ENCODE measurements at regions not wholly inside any gene's neighbourhood (a gene's known extent, or its start where the extent isn't known, plus 50 kb on each side); places are given as distances from the start of the nearest gene placed in this dataset.
"Not testable (repeated sequence)": the region's sequence is repeated elsewhere in the genome, so short reads cannot be mapped to it uniquely, and the experiment has no call there.

DNA sequence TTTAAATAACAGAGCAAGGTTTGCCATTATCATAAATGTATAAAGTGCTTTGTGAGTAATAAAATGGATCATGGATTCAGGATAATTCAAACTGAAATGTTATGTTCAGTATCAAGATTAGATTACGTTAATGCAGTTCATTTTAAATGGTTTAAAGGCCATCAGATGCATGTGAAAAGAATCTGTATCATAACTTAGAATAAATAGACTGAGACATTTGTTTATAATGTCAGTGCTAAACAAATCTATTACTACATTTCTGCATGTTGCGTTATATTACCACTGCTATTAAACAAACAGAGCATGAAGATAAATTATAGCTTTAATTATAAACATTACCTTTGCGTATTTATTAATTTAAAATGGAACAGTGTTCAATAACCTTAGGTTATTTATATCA lies 160.2 kb downstream of the TOX3 start:
- DNase-seq (ENCODE audit: low read depth), result no peak

DNA sequence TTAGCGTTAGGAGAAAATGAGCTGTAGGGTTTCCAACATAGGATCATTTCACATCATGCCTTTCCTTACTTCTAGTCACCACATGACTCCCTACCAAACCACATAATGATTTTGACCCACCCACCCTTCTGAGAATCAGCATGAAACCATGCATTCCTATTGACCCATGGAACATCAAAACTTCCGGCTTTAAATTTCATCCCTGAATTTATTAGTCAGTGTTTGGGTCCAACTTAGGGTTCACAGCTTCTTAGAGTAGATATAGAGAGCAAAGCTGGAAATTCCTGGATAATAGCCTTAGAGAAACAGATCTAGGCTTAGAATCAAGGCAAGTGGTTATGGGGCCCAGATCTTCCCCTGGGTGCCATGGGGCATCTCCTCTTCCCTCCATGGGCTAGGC lies 162.6 kb downstream of the TOX3 start:
- DNase-seq (ENCODE audit: low read depth), result no peak

DNA sequence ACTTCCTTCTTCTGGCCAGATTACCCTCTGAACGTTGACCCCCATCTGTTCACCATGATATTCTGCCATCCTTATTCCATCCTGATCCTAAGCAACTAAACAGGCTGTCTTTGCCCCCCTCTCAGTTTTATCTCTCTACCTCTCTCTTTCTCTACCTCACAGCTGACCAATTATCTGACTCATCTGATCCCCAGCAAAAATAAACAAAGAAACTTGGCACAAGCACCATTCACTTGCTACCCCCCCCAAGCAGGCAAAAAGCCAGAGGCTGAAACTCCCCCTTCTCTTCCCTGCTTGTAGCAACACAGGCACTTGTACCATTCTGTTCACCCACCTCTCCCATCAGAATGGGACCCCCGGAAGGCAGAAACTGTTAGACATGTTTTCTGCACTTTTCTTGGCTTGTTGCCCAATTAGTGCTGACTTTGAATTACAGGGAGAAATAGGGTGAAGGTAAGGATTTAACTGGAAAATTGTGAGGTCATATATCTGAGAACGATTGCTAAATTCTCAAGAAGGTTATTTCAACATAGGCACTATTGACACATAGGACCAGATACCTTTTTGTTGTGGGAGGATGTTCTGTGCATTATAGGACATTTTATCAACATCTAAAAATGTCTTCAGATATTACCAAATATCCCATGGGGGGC lies 163.2 kb downstream of the TOX3 start:
- no peak for DNase-seq (ENCODE audit: low read depth)

DNA sequence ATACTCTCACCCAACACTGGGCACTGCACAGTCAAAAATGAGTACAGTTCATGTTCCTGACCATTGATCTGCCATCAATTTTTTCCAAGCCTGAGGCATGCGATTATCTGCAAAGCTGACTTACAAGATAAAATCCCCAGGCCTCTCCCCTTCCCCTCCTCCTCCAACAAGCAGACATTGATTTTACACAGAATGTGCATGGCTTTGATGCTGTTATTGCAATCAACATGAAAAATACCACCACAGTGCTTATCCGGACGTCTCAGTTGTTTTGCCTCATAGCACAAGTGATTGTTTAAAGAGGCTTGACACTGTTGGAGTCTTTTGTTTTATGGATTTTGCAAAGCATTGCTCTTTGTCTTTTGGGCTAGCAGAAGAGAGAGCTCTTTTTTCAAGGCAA lies 163.8 kb downstream of the TOX3 start:
- DNase-seq (ENCODE audit: low read depth), result no peak

DNA sequence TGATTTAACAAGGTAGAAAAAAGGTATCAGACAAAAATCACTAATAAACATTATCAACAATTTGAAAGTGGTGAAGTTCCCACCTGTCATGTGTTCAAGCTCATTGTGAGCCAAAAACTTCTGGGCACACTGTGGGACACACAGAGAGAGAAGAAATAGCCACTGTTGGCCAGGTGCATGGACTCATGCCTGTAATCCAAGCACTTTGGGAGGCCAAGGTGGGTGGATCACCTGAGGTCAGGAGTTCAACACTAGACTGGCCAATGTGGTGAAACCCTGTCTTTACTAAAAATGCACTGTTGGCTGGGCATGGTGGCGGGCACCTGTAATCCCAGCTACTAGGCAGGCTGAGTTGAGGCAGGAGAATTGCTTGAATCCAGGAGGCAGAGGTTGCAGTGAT lies 167.4 kb downstream of the TOX3 start:
- no peak for DNase-seq (ENCODE audit: low read depth)

DNA sequence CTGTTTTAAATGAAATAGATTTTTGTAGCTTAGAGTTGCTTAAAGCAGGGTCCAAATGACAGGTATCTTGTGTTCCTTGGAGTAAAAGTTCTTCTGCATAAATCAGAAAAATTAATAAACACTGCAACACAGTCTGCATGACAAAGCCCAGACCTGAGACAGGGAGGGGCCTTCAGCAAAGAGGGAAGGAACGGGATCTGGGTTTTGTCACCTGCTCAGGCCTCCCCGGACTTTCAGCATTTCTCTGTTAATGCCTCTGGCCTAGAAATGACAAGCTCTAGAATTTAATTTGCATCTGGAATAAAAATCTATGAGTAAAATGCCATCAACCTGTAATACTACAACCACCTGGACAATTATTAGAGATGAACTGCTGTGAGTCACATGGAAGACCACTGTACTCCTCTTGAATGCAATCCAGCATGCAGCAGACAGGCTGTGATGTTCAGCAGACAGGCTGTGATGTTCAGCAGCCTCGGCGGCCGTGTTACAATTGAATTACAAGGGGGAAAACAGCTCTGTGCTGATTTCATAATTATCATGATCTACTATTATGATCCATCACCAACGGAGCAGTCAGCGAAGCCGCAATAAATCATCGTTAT lies 170.2 kb downstream of the TOX3 start:
- DNase-seq (ENCODE audit: low read depth), result no peak

DNA sequence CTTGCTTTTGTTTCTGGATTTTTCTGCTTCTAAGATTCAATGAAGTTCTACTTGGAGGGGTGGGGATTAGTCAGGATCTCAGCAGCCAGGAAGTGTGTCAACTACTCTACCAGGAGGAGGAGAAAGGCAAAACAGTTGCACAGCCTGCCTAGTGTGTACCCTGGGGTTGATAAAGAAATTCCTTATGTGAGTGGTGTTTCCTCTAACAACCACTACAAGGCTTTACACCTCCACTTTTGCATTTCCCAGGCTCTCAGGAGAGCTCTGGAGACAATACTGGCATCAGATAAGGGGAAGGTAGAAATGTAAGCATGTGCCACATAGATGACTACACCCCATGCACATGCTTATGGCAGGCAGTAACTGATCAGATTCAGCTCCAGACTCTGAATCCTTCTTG lies 174.6 kb downstream of the TOX3 start:
- no peak for DNase-seq (ENCODE audit: low read depth)

DNA sequence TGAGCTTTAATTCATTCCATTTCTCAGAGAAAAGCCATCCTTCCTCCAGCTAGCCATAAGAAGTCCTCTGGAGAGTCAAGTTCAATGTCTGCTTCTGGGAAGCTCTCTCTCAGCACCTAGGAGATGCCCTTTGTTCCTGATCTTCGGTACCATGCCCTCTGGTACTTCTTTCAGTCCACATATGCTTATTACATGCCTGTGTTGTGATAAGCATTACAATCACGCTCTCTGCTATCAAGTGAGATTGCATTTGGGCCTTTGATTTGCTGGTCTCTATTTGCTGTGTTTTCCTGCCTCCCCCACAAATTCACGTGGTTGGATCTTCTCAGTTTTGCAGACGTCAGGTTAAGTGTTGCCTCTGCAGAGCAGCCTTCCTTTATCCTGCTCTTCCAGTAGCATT lies 178.1 kb downstream of the TOX3 start:
- no peak for DNase-seq (ENCODE audit: low read depth)

DNA sequence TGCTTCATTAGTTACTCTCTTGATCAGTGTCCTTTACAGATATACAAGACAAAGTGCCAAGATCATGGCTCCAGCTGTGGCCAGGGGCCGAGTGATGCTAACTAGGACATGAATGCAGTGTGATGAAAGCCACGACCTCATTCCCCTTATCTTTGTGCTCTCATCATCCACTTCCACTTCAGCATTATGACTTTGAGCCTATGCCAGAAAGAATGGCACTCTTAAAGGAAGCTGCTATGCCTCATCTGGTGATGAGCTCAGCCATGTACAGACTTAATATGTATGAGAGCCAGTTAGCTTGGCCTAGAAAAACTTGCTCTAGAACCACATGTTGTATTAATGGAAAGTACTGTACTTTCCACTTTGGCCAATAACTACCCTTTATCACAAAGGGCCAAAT lies 179.1 kb downstream of the TOX3 start:
- no peak for DNase-seq (ENCODE audit: low read depth)

DNA sequence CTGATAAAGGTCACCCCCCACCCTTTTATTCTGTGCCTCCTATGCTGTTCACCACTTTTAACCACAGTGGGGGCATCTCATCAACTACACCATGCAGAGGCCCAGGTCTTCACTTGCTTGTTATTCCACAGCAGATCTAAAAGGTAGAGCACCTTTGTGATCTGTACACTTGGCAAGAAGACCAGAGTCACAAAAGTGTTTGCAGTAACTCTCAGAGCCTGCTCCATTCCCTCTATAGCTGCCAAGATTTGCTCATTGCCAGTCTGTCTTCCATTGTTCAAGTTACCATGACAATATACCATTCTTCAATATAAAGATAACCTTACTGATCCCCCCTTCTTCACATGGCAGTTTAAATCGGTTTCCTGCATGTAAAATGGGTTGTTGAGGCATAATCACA lies 180.0 kb downstream of the TOX3 start:
- DNase-seq (ENCODE audit: low read depth), result no peak

DNA sequence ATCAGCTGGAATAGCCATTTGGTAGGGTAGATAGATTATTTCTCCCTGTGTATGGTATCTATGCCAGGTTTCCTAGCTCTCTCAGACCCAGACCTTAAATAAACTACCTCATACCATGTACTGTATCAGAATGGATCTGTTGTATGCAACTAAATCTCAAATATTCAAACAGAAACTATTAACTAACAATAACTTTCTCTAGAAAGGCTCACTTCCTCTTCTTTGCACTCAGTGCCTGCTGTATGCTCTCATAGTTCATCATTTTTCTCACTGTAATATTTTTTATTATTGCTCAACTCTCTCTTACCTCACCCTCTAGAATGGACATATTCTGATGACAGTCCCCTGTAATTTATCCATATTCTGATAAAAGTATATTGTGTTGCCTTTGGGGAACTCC lies 182.4 kb downstream of the TOX3 start:
- DNase-seq (ENCODE audit: low read depth), result no peak

DNA sequence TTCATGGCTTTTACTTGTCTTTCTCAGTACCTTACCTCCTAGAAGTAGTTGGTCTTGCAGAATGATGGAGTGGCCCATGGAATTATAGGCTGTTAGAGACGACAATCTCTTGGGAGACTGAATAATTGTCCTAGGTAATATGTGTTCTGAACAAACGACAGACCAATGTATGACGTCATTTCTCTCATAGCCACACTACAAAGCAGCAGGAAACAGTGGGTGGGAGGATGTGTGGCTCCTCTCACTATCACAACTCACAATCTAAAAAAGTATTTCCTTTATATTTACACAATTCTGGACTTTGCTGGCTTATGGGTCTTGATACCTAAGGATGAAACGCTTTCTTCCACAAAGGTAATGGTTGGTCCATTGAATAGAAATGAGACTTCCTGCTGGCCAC lies 183.9 kb downstream of the TOX3 start:
- DNase-seq (ENCODE audit: low read depth), result no peak

DNA sequence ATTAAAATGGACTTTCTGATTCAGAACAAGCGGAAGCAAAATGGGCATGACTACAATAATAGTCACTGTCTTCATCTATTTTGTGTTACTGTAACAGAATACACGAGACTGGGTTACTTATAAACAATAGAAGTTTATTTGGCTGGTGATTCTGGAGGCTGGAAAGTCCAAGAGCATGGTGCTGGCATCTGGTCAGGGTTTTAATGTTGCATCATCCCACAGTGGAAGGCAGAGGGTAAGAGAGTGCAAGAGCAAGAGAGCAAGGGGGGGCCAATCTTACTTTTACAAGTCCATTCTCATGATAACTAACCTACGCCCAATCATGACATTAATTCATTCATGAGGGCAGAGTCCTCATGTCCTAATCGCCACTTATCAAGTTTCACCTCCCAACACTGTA lies 189.2 kb downstream of the TOX3 start:
- DNase-seq (ENCODE audit: low read depth), result no peak

DNA sequence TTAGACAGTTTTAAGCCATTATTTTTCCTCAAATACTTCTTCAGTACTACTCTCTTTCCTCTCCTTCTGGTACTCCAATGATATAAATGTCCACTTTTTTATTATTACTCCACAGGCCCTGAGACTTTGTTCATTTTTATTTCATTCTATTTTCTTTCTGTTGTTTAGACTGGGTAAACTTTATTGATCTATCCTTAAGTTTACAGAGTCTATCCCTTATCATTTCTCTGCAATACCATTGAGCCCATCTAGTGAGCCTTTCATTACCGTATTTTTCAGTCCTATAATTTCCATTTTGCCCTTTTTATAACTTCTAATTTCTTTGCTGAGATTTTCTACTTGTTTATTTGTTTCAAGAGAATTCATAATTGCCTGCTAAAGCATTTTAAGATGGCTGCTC lies 193.7 kb downstream of the TOX3 start:
- no peak for DNase-seq (ENCODE audit: low read depth)

DNA sequence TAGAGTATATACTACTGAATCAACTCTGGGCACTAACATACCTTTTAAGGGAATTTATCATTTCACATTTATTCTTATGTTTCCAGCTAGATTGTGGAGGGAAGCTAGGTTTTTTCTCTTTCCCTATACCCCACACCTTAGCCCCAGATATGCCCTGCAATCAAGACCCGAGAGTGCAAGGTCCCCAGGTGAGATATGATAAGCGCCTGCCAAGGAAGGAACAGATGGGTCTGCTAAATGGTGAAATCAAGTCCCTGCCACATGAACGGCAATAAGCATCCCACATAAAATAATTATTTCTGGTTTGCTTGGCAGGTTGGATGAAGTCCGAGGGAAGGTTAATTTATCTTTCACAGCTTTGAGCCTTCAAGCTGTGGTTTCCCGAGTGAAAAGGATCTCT lies 195.5 kb downstream of the TOX3 start:
- no peak for DNase-seq (ENCODE audit: low read depth)

DNA sequence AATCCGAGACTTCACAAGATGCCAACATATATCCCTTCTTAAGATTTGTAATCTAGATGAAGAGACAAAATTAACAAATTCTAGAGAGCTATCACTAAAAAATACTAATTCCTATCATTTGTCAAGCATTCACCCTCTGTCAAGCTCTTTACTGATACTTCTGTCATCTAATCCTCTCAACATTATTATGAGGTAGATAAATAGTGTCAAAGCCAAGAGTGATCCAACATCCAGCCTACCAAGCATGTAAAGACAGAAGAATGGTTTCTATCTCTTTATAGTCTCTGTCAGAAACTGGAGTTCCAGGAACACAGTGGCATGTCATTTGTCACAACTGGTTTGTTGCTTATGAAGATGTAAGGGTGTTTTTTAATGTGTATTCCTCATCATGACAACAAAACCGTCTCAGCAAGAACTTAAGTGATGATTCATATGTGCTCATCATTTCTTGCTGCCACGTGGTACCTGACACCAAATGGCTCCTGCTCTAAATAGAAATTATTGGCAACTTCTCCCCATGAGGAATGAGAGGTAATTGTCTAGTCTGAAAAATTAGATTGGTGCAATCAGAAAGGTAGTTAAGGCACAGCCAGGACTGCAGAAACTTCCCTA lies 196.8 kb downstream of the TOX3 start:
- DNase-seq (ENCODE audit: low read depth), result no peak

DNA sequence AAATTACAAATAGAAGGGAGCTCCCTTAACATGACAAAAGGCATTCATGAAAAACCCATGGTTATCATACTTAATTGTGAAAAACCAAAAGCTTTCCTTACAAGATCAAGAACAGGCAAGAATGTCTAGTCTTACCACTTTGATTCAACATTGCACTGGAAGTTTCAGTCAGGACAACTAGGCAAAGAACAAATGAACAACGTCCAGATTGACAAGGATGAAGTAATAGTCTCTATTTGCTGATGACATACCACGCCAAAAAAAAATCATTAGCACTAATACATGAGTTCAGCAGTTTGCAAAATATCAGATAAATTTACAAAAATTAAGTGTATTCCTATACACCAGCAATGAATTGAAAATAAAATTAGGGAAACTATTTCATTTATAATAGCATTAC lies 200.2 kb downstream of the TOX3 start:
- DNase-seq (ENCODE audit: low read depth), result no peak

DNA sequence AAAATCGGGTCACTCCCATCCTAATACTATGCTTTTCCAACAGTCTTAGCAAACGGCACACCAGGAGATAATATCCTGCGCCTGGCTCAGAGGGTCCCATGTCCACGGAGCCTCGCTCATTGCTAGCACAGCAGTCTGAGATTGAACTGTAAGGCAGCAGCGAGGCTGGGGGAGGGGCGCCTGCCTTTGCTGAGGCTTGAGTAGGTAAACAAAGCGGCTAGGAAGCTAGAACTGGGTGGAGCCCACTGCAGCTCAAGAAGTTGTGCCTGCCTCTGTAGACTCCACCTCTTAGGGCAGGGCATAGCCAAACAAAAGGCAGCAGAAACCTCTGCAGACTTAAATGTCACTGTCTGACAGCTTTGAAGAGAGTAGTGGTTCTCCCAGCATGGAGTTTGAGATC lies 213.3 kb downstream of the TOX3 start:
- not testable (repeated sequence) for DNase-seq (ENCODE audit: low read depth)

DNA sequence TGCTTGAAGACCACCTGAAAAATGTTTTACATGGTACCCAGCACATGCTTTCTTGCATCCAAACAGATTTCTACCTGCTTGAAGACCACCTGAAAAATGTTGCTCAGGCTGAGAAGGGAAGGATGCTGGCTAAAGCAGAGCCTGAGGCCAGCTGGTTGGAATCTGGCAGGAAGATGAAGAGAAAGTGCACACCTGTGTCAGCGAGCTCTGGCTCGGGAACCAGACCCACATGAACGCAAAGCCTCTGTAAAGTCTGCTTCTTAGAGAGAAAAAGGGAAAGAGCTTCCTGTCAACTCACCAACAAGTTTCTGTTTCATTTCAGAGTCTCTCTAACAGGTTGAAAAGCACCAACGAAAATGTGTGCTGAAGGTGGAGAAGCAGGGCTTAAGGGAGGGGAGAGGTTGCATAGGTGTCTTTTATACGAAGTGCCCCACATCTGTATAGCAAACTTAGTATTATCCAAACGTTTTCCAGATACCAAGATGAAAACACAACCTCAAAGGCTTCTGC lies 226.0 kb downstream of the TOX3 start:
- DNase-seq (ENCODE audit: low read depth), result no peak

DNA sequence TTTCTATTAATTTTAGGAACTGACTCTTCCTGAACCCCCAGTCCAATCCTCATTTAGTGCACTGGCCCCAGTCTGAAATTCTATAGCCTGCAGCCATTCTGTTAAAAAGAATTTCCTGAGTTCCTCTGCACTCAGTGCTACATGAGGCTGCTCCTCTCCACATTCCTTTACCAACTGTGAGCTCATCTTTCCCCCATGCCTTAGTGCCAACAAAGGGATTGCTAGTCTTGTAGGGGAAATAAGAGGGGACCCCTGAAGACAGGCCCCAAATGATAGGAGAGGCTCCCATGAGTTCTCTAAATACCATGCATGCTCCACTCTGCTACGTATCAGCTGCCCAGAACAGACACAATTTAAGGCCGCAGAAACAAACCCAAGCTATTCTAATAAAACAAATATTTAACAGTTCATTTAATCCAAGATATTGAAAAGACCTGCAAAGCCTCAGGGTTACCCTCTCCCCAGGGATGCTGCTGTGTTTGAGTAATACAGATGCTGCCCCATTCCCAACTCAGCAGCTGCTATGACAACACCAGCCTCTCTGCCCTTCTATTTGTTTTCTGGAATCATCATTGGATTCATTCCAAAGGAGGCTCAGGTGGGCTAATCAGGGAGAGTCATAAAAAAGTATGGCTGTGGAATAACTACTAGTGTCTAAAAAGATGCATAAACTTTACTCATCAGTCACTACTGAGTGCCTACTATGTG lies 228.5 kb downstream of the TOX3 start:
- no peak for DNase-seq (ENCODE audit: low read depth)

DNA sequence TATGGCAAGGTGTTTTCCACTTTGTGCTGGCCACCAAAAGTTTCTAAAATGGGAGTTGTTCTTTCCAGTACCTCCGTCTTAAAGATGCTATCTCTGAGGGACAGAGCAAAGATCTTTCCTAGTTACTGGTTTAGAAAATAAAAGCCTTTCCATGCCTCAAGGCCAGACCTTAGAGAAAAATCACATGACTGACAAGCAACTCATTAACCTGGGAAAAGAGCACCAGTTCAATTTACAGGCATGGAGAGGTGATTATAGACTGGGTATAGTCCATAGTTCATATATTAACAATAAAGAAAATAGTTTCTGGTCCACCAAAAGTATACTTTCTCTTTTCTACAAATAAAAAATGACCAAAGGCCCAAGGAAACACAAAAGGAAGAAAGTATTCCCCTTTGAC lies 230.7 kb downstream of the TOX3 start:
- DNase-seq (ENCODE audit: low read depth), result no peak

DNA sequence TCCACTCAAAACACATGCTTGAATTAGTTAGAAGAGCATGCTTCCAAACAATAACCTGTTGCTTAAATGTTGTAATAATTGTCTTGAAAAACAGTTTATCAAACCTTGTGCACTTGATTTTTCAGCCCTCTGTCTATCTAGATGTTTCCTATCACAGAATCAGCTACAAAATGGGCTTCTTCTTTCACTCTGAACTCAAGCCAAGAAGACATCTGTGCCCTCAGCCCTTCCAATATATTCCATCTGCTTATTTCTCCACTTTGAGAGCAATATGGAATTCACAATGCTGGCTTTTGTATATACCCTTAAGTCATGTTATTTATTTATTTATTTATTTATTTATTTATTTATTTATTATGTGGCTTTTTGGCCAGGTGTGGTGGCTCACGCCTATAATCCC lies 234.2 kb downstream of the TOX3 start:
- DNase-seq (ENCODE audit: low read depth), result no peak

Measured in ELR (cell line).